ENCODE measurements at regions not wholly inside any gene's neighbourhood (a gene's known extent, or its start where the extent isn't known, plus 50 kb on each side); places are given as distances from the start of the nearest gene placed in this dataset.

- Histone ChIP-seq H3K9me3 (ENCODE audit: insufficient read depth in 2 of 2, low read depth in 1 of 2, low read length in 1 of 2) (no peaks in the 10 kb centered on the region), H3K27ac (ENCODE audit: low read depth, low read length) (no peak overlapping the region), H2AK5ac (ENCODE audit: low read depth, low read length) (no peak overlapping the region), H3K23ac (ENCODE audit: insufficient read length) (no peak overlapping the region), H3K18ac (ENCODE audit: extremely low read depth, low read length) (no peak overlapping the region), H2BK5ac (ENCODE audit: low read depth, low read length) (no peak overlapping the region), H2BK15ac (ENCODE audit: low read length) (no peak overlapping the region), H3K27me3 (replicated peaks in 1 of 4; ENCODE audit: control insufficient read depth in 3 of 4, extremely low read depth in 1 of 4, insufficient read depth in 3 of 4, low read length in 3 of 4) (no peaks in the 10 kb centered on the region), H2BK20ac (ENCODE audit: low read length) (no peak overlapping the region), H3K23me2 (ENCODE audit: low read depth, low read length) (no peaks in the 10 kb centered on the region), H4K8ac (ENCODE audit: extremely low read depth, insufficient read depth, low read length) (no peak overlapping the region), H3K9ac (replicated peaks in 1 of 4; ENCODE audit: extremely low read depth in 1 of 4, low read depth in 3 of 4, low read length in 3 of 4) (no peak overlapping the region), H2BK120ac (replicated peaks; ENCODE audit: low read depth, low read length) (no peak overlapping the region), H3K79me1 (ENCODE audit: low read depth, low read length) (no peaks in the 10 kb centered on the region), H4K91ac (replicated peaks; ENCODE audit: insufficient read length, low read length) (no peak overlapping the region), H3K4me3 (ENCODE audit: extremely low read depth in 1 of 4, insufficient read depth in 2 of 4, low read depth in 3 of 4, low read length in 4 of 4) (no peak overlapping the region), H2BK12ac (ENCODE audit: low read depth, low read length) (no peak overlapping the region), H2AFZ (ENCODE audit: low read length) (no peak overlapping the region), H4K5ac (ENCODE audit: insufficient read length, low read depth, low read length) (no peak overlapping the region), H3K4ac (replicated peaks; ENCODE audit: insufficient read length, low read depth, low read length) (no peak overlapping the region), H4K20me1 (replicated peaks in 1 of 2; ENCODE audit: control insufficient read depth in 1 of 2, insufficient read depth in 2 of 2, low read length in 2 of 2) (no peaks in the 10 kb centered on the region), H3K14ac (ENCODE audit: insufficient read length) (no peak overlapping the region), H3K4me1 (replicated peaks in 1 of 4; ENCODE audit: control insufficient read depth in 3 of 4, insufficient read depth in 4 of 4, low read length in 3 of 4) (no peaks in the 10 kb centered on the region), H3K79me2 (ENCODE audit: control insufficient read depth in 1 of 2, insufficient read depth in 2 of 2, low read length in 2 of 2) (no peaks in the 10 kb centered on the region), H3K56ac (replicated peaks; ENCODE audit: insufficient read length, low read depth, low read length) (no peak overlapping the region), H3K36me3 (ENCODE audit: control insufficient read depth in 2 of 4, insufficient read depth in 4 of 4, low read length in 3 of 4) (no peaks in the 10 kb centered on the region), H3K4me2 (ENCODE audit: insufficient read depth in 1 of 2, low read depth in 2 of 2, low read length in 2 of 2) (no peak overlapping the region)
- POLR2A ChIA-PET (ENCODE audit: partially characterized antibody), result no interaction called here
- no peak for DNase-seq (ENCODE audit: low read depth in 1 of 2, low spot score in 2 of 2)
- no peak for FAIRE-seq
- TF ChIP-seq CHD1 (IDR thresholded peaks at IDR 0.05; ENCODE audit: low read depth, low read length), result no peak
- TF ChIP-seq POU5F1 (IDR thresholded peaks at IDR 0.05; ENCODE audit: low read depth, low read length), result no peak
- TF ChIP-seq SP1 (IDR thresholded peaks at IDR 0.05; ENCODE audit: low read depth, low read length), result no peak
- TF ChIP-seq BRCA1 (IDR thresholded peaks at IDR 0.05; ENCODE audit: low read depth, low read length), result no peak
- no peak for TF ChIP-seq HDAC6 (IDR thresholded peaks at IDR 0.05; ENCODE audit: low read depth, low read length)
- no peak for TF ChIP-seq SIX5 (IDR thresholded peaks at IDR 0.05; ENCODE audit: low read depth, low read length)
- TF ChIP-seq PHF8 (conservative IDR thresholded peaks at IDR 0.05; ENCODE audit: low read depth, low read length), result no peak
- TF ChIP-seq NRF1 (IDR thresholded peaks at IDR 0.05; ENCODE audit: low read depth, low read length), result no peak
- no peak for TF ChIP-seq JUND (IDR thresholded peaks at IDR 0.05; ENCODE audit: low read length)
- TF ChIP-seq SUZ12 (IDR thresholded peaks at IDR 0.05; ENCODE audit: low read length), result no peak
- 100% methylated on average over 1 of the region's 1 CpG; no CpG with 5 or more reads in 1 of the 2 experiments for WGBS, 2 experiments (ENCODE audit: extremely low coverage in 1 of 2, insufficient coverage in 1 of 2, insufficient read length in 1 of 2, insufficient replicate concordance in 2 of 2, low coverage in 1 of 2, low lambda C conversion rate in 2 of 2, missing lambda C conversion rate in 1 of 2)
- CTCF ChIA-PET (ENCODE audit: partially characterized antibody), result interaction anchor here (0.6 to 0.7 kb wide), 3 partner anchors 10 to 1362 kb away, joined by 3 to 4 read pairs (median 3); no protein-coding TSS in a partner anchor
Observed at GRCh38 chr4:60721685-60722084, 478.4 kb upstream of the ADGRL3 start.
